H1 (cell line): ENCODE measurements at regions not wholly inside any gene's neighbourhood (a gene's known extent, or its start where the extent isn't known, plus 50 kb on each side); places are given as distances from the start of the nearest gene placed in this dataset.

ENCODE experiments used
- BACH1 ChIP-seq: IDR thresholded peaks from 2 replicates; pipeline ENCODE4 v1.6.1; 2012; ENCODE audit warnings: low read length, improper control_type of control experiment
- CREB1 ChIP-seq: IDR thresholded peaks from 2 replicates; pipeline ENCODE4 v1.6.1; 2012; ENCODE audit warnings: inconsistent platforms
- POU5F1 ChIP-seq: IDR thresholded peaks from 2 replicates; pipeline ENCODE4 v1.6.1; 2011; ENCODE audit warnings: low read depth, mild to moderate bottlenecking, low read length, moderate library complexity
- RAD21 ChIP-seq, 2 experiments: IDR thresholded peaks in 1 of 2; conservative IDR thresholded peaks in 1 of 2; 2 replicates each; pipeline ENCODE4 v1.6.1; 2011; ENCODE audit warnings: low read depth in 2 of 2, low read length in 2 of 2, improper control_type of control experiment in 1 of 2, inconsistent platforms in 1 of 2, mild to moderate bottlenecking in 1 of 2, moderate library complexity in 1 of 2
- RFX5 ChIP-seq: IDR thresholded peaks from 2 replicates; pipeline ENCODE4 v1.6.1; 2011; ENCODE audit warnings: low read depth, low read length, improper control_type of control experiment, borderline replicate concordance
- SUZ12 ChIP-seq: fragments of 200-600 bp; sonication (generic); IDR thresholded peaks from 2 replicates; pipeline ENCODE4 v1.6.1; 2012; ENCODE audit warnings: mild to moderate bottlenecking, inconsistent platforms, low read length, moderate library complexity, mixed read lengths
- TF ChIP-seq, protein P1 (sequence below): fragments of 300-600 bp; sonication (generic); IDR thresholded peaks from 2 replicates; pipeline ENCODE4 v1.7.1; 2012; ENCODE audit warnings: low read length, moderate library complexity, mild to moderate bottlenecking, inconsistent platforms; ENCODE audit not compliant: insufficient replicate concordance

DNA sequence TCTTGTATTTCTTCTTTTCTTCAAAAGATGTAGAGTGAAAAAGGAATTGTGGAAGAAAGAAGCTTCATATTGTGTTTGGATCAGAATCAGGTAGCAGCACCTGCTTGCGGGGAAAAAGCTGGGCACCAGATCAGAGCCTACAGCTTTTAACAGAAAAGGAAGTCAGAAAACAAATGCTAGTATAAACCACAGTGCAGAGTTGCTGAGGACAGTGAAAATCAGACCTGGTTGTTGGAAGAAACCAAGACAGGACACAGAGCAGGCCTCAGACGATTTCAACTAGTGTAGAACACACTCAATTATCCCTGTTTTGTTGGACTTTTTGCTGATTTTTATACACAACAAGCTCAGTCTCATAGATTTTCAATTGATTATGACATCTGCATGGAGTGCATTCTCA is 221.4 kb downstream of the PTN start (continued):
- TF ChIP-seq, protein P1, sequence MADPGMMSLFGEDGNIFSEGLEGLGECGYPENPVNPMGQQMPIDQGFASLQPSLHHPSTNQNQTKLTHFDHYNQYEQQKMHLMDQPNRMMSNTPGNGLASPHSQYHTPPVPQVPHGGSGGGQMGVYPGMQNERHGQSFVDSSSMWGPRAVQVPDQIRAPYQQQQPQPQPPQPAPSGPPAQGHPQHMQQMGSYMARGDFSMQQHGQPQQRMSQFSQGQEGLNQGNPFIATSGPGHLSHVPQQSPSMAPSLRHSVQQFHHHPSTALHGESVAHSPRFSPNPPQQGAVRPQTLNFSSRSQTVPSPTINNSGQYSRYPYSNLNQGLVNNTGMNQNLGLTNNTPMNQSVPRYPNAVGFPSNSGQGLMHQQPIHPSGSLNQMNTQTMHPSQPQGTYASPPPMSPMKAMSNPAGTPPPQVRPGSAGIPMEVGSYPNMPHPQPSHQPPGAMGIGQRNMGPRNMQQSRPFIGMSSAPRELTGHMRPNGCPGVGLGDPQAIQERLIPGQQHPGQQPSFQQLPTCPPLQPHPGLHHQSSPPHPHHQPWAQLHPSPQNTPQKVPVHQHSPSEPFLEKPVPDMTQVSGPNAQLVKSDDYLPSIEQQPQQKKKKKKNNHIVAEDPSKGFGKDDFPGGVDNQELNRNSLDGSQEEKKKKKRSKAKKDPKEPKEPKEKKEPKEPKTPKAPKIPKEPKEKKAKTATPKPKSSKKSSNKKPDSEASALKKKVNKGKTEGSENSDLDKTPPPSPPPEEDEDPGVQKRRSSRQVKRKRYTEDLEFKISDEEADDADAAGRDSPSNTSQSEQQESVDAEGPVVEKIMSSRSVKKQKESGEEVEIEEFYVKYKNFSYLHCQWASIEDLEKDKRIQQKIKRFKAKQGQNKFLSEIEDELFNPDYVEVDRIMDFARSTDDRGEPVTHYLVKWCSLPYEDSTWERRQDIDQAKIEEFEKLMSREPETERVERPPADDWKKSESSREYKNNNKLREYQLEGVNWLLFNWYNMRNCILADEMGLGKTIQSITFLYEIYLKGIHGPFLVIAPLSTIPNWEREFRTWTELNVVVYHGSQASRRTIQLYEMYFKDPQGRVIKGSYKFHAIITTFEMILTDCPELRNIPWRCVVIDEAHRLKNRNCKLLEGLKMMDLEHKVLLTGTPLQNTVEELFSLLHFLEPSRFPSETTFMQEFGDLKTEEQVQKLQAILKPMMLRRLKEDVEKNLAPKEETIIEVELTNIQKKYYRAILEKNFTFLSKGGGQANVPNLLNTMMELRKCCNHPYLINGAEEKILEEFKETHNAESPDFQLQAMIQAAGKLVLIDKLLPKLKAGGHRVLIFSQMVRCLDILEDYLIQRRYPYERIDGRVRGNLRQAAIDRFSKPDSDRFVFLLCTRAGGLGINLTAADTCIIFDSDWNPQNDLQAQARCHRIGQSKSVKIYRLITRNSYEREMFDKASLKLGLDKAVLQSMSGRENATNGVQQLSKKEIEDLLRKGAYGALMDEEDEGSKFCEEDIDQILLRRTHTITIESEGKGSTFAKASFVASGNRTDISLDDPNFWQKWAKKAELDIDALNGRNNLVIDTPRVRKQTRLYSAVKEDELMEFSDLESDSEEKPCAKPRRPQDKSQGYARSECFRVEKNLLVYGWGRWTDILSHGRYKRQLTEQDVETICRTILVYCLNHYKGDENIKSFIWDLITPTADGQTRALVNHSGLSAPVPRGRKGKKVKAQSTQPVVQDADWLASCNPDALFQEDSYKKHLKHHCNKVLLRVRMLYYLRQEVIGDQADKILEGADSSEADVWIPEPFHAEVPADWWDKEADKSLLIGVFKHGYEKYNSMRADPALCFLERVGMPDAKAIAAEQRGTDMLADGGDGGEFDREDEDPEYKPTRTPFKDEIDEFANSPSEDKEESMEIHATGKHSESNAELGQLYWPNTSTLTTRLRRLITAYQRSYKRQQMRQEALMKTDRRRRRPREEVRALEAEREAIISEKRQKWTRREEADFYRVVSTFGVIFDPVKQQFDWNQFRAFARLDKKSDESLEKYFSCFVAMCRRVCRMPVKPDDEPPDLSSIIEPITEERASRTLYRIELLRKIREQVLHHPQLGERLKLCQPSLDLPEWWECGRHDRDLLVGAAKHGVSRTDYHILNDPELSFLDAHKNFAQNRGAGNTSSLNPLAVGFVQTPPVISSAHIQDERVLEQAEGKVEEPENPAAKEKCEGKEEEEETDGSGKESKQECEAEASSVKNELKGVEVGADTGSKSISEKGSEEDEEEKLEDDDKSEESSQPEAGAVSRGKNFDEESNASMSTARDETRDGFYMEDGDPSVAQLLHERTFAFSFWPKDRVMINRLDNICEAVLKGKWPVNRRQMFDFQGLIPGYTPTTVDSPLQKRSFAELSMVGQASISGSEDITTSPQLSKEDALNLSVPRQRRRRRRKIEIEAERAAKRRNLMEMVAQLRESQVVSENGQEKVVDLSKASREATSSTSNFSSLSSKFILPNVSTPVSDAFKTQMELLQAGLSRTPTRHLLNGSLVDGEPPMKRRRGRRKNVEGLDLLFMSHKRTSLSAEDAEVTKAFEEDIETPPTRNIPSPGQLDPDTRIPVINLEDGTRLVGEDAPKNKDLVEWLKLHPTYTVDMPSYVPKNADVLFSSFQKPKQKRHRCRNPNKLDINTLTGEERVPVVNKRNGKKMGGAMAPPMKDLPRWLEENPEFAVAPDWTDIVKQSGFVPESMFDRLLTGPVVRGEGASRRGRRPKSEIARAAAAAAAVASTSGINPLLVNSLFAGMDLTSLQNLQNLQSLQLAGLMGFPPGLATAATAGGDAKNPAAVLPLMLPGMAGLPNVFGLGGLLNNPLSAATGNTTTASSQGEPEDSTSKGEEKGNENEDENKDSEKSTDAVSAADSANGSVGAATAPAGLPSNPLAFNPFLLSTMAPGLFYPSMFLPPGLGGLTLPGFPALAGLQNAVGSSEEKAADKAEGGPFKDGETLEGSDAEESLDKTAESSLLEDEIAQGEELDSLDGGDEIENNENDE: no peak
- TF ChIP-seq RFX5 (no peak), BACH1 (no peak), CREB1 (no peak), RAD21 (IDR thresholded peaks at IDR 0.05 in 1 of 2, conservative IDR thresholded peaks at IDR 0.05 in 1 of 2; ENCODE audit: low read depth in 2 of 2, low read length in 2 of 2) (no peak), POU5F1 (no peak), SUZ12 (no peak)
- TF ChIP-seq, all 59 proteins: peak for 0
